HG02763 (cell line): ENCODE measurements at regions not wholly inside any gene's neighbourhood (a gene's known extent, or its start where the extent isn't known, plus 50 kb on each side); places are given as distances from the start of the nearest gene placed in this dataset.
"Not testable (repeated sequence)": the region's sequence is repeated elsewhere in the genome, so short reads cannot be mapped to it uniquely, and the experiment has no call there.

ENCODE experiments used
- ATAC-seq: cut with Tn5 transposase; IDR thresholded peaks from one replicate; pipeline ENCODE4 v1.9.1; 2021; ENCODE audit warnings: mild to moderate bottlenecking, moderate library complexity; ENCODE audit not compliant: unreplicated experiment

DNA sequence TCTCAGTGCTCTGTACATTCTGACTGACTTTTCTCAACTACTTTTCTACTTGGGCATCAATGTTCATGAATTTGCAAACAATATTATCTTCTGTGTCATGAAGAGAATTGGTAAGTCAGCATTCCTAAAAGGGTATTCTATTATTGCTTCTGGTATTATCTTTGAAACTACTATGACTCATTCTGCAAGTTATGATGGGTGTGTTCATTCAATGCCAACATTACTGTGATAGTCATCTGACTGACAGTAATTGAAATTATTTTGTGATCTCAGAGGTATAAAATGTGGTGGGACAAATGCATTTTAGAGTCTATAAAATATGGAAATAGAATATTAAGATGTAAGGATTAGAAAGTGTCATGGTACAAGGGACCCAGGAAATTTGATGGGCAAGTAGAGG lies 736.0 kb upstream of the CELF4 start:
- no peak for ATAC-seq

DNA sequence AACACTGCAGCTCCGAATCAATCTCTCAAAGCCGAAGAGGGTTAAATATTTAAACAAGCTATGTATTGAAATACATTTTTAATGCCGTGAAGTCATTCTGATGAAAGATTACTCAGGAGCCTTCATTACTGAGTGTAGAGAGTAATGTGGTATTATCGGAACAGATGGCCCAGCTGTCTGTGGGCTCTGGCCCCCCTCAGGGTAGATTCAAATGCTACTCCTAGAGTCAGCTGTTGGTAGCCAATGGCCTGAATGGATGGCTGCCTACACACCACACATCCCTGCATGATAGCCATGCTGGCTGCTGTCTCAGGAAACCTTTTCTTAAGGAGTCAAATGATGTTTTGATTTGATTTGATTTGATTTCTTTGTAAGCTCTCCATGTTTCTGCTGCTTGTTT lies 732.3 kb upstream of the CELF4 start:
- no peak for ATAC-seq

DNA sequence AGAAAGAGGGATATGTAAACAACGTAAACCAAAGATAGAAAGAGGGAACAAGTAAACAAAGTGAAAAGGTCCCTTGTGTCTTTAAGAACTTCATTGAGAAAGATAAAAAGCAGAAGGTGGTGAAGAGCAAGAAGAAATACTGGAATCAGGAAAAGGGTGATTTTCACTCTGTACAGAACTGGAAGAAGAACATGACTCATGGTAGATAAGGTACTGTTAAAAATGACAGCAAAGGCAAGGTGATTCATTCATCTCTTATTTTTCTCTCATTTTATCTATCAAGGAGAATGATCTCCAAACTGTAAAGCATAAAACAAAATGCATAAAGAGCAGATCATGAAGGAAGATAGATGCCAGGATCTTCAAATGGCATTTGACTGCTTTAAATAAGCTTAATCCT lies 724.6 kb upstream of the CELF4 start:
- ATAC-seq = no peak

DNA sequence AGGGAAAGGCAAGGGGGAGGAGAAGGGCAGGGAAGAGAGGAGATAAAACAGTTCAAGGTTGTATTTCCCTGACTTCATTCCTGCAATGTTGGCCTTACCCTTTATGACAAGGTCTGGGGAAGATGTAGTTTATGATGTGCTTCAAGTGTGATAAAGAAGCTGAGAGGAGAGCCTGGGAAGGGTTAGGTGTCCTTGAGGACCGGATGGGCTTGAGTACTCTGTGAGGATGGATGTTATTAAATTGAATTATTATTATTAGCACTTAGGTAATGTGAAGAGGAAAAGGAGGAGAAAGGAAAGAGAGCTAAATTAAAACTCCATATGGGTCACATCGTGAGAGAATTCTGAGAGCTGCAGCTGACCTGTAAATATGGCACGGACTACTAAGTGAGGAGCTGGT lies 719.4 kb upstream of the CELF4 start:
- no peak for ATAC-seq

DNA sequence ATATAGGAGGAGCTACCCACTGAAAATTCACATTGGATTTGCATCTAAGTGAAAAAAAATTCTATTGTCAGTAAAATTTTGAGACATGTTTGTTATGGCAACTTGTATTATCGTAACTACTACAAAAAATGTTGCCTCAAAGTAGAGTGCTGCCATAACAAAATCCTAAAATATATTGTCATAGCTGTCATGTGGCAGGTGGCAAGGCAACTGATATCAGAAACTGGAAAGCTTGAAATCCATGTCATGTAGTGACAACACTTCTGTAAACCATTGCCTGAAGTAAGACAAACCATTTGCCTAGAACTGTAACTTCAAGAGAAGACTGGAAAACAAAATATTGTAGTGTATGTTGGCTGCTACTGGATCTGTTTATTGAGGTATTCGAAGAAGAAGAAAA lies 697.5 kb upstream of the CELF4 start:
- no peak for ATAC-seq

DNA sequence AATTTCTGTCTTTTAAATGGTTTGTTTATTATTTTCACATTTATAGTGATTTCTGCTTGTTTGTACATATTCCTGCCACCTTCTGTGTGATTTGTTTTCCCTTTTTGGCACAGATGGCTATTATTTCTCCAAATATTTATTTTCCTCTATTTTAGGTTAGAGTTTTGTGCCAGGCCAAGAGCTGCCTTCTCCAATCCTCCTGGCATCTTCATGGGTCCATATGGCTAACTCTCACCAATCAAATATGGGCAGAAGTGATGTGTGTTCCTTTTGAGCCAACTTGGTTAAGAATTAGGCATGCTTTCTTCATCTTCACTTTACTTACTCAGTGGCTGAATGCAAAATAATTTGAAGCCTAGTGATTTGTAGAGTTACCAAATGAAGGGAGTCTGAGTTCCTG lies 697.1 kb upstream of the CELF4 start:
- no peak for ATAC-seq

DNA sequence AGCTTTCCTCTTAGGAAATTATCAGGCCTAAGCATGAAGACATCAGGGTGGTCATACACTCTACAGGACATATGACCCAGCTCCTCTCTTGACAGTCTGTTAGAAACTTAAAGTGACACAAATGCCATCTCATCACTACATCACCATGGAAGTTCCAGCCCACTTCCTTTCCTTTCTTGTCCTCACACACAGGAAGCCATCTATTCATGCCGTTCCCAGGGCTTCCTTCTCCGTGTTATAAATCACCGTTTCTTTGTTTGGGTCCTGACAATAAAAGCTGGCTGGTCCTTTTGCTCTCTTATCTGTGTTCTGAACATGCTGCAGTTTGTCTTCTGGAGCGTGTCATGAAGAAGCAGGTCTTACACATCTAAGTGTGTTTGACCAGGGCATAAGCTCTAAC lies 692.1 kb upstream of the CELF4 start:
- no peak for ATAC-seq

DNA sequence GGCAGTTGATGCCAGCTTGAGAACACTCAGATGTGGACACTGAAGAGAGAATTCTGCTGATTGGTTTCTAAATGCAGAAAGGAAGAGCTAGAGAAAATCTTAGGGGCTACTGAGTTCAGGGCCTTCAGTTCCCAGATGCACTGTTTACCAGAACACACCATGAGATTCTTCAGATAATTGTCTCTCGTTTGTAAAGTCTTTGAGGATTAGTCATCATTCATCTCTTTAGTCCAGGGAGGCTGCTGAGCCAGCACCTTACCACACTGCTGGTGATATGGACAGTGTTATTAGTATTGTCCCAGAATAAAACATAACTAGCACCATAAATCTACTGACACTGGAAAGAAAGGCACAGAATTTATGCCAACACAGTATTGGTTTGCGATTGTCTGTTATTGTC lies 690.8 kb upstream of the CELF4 start:
- no peak for ATAC-seq

DNA sequence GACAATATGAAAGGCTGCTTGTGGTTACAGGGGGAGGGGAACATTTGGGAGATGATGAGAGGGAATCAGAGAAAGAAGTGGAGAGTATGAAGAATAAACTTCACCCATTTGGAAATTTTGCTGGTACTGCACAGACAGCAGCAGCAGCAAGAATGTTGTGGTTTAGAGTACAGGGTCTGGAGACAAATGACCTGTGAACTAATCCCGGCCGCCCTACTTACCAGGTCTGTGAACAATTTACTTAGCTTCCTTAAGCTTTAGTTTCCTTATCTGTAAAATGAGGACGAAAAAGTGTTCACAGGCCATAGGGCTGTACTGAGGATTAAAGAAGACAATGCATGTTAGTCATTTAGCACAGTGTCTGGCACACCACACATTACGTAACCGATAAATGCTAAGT lies 685.4 kb upstream of the CELF4 start:
- ATAC-seq = no peak

DNA sequence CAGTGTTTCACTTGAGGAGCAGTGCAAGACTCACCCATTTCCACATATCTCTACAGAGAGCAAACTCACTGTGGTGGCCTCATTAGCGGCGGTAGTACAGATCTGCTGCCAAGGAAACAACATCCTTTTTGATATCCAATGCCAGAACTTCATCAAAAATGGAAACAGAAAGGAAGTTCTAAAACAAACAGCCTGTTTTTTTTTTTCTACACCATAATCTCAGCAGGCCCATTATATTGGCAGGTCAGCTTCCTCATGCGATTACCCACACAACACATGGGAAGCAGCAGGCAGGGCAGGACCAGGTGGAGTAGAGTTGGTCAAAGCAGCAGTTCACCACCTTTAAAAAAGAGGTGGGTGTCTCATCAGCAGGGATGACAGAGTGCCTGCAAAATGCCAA lies 678.9 kb upstream of the CELF4 start:
- no peak for ATAC-seq

DNA sequence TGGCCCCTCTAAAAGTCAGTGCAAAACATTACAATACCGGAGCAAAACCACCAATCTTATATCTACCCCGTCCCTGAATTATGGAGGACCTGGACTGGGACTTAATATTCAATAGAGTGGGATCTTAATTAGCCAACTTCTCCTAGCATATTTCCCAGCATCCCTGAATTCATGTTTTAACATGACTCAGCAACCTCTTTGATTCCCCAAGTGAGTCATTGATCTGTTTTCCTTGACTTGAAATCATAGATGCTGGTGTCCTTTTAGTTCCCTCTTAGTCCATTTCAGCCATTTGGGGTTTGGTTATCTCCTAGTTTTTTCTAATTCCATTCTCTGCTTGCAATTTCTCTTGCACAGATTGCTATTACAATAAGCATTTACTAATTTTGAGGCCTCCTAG lies 677.7 kb upstream of the CELF4 start:
- ATAC-seq = no peak

DNA sequence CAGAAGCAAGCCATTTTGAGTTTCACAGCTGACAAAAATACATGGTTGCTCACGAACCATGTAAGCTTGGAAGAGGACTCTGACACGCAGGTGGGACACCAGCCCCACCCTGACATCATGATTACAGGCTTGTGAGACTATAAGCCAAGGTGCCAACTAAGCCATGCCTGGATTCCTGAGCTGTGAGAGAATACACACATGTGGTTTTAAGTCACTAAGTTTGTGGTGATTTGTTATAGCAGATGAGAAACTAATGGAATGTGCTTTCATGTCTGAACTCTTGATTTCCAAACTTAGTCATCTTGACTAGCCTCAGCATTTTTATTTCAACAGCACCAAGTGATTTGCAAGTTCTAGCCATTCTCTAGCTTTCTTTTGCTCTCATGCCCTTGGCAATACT lies 676.1 kb upstream of the CELF4 start:
- ATAC-seq = no peak

DNA sequence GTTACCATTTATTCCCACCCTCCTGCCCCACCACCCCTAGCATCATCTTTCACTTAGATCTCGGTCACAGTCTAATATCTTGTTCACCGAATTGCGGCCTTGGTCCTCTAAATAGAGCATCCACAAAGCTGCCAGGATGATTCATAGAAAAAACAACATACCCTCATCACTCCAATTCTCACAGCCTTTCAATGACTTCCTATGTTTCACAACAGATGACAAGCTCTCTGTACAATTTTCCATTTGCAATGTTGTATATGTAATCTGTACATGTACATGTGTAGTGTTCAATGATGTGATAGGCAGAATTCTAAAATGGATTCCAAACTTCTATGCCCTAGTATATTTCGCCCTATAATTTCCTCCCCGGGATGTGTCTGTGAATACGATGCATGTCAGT lies 675.6 kb upstream of the CELF4 start:
- no peak for ATAC-seq

DNA sequence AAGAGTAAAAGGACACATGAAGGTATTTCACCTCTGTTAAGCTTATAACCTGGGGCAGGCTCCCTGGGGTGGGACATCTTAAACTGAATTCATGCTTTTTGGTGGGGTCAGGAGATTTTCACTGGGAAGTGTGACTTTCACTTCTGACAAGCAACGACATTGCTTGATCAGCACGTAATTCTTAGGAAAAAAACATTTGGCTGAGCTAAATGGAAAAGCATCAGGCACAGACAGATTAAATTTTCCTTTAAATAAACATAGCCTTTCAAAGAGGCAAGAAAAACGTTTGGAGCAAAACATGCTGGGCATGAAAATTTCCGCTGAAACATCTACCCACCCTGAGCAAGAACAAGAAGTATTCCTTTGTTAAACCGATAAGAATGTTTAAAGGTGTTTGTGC lies 674.0 kb upstream of the CELF4 start:
- ATAC-seq = no peak

DNA sequence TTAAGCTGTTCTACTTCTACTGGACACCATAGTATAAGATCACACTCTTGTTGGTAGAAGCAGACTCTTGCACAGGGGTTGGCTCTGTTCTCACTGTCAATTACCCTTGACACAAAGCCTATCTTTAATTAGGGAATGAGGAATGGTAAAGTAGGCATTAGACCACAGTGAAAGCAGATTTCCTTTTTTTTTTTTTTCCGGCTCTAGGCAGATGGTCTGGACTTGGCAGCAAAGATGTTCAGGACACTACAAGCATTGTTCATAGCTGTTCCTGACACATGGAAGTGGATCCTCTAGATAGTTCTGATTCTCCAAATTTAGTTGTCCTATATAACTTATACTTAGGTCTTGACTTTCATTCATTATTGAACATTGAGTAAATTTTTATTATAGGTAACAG lies 672.2 kb upstream of the CELF4 start:
- no peak for ATAC-seq

DNA sequence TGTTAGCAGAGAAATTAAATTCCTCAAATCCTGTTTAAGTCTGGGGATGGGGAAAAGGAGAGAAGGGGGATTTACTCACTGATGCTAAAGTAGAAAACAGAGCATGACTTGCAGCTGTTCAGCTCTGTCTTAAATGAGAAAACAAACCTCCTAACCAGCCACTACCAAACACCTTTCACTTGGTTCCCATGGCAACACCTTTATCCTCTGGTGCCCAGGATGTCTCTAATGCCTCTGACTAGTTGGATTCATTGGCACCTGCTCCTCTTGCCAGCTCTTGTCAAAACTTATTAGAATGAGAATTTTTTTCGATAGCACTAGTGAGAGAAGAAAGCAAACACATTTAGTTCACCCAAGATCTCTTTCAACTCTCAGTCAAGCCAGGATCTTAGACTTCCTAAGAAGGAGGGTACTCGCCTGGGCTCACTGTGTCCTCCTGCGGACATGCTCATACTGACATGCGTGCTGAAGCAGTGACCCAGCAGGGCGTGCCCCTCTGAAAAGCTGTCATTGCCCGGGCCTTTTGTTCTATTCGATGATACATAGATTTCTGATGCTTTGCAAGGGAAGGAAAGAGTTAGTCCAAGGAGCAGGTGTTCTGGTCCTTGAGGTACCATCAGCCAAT lies 656.0 kb upstream of the CELF4 start:
- ATAC-seq = no peak

DNA sequence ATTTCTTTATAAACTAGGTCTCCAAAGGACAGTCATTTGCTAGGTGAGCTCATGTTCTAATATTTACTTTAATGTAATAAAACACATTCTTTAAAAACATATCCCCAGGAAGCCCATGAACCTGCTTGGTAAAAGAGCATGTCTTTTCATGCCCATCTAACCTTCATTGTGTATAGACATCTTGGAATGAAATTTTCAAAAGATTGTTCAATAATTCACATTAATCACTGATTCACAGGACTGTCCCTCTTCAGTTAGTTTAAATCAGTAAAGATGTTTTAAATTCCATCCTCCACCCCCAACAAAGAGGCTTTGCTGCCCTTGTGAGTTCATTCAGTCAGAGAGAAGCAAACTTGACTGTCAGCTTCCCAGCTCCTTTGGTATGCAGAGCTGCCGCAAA lies 633.4 kb upstream of the CELF4 start:
- no peak for ATAC-seq

DNA sequence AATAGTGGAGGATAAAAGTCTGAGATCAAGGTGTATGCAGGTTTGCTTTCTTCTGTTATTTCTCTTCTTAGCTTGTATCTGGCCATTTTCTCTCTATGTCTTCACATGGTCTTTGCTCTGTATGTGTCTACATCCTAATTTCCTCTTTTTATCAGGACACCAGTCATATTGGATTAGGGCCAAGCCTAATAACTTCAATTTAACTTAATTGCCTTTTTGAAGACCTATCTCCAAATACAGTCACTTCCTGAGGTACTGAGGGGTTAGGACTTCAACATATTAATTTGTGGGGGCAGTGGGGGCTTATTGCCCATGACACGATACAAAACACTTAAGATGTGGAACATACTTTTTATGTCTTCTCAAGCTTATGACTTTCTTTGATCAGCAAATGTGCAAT lies 632.9 kb upstream of the CELF4 start:
- no peak for ATAC-seq

DNA sequence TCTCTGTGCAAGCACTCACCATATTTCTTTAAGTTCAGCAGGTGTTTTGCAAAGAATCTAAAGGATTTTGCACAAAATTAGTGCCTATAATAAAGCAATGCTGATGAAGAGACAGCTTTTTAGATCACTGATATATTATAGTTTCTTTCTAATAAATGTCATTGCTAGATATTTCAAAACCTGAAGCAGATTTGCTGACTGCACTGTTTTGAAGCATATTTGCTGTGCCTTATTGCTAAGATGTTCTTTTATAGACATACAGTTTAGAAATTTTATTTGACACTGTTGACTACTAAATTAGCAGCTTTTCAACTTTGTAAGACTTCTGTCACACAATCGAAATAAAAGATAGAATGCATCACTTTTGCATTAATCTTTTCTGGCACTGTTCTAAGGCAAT lies 620.9 kb upstream of the CELF4 start:
- no peak for ATAC-seq

DNA sequence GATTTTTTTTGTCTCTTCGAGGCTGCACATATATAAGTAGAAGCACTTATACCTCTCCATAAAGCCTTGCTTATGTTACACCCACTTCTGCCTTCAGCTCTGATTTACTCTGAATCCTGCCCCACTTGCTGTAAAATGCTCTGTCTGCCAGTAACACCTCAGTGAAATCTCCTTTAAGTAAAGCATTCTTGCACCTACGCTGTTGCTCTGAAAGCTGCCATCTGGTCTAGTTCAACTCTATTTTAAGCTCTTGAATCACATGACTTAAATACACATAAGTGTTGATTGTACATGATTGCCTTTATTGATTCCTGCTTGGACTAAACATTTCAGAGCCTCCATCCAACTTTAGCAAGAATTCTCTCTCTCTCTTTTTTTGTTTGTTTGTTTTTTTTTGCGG lies 609.0 kb upstream of the CELF4 start:
- ATAC-seq = no peak

DNA sequence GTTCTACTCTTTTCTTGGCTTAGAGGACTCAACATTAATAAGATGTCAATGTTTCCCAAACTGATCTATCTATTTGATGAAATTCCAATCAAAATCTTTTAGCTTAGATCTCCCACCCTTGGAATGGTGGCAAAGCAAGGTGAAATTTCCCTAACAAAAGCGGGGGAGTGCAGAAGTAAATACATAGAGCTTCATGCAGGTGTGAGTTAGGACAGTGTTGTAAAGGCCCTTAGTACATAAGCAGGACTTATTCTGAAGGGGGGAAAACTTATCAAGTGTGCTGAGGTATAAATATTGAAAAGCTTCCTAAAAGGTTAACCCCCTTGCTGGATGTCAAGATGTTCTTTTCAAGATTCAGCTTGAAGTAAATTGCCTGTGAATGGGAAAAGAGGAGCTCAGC lies 608.6 kb upstream of the CELF4 start:
- ATAC-seq = no peak

DNA sequence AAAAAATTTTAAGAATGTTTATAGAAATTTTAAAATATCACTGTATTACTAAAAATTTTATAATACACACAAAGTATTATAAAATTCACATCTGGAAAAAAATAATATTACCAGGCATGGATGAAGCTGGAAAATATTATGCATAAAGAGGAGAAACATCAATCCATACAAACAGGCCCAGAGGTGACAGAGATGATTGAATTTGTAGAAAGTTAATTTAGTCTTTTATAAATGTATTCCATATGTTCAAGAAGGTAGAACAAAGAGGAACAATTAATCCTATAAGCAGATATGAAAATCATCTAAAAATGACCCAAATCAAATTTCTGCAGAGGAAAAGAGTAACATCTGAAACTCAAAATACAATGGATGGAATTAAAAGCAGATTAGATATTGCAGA lies 605.2 kb upstream of the CELF4 start:
- ATAC-seq = no peak

DNA sequence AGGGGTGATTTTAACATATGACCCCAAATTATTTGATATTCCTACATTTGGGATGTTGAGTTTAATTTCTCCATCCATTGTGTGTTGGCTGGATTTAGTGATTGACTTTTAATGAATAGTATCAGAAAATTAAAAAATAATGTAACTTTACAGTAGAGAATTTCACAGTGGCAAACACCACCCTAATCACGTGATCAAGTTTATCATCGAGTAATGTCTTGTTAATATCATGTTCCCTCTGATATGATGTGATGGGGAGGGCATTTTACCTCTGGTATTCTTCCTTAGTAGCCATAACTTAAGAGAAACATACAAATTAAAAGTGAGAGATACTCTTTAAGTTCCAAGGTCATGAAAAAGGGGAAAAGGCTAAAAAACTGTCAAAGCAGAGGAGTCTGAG lies 602.0 kb upstream of the CELF4 start:
- no peak for ATAC-seq

DNA sequence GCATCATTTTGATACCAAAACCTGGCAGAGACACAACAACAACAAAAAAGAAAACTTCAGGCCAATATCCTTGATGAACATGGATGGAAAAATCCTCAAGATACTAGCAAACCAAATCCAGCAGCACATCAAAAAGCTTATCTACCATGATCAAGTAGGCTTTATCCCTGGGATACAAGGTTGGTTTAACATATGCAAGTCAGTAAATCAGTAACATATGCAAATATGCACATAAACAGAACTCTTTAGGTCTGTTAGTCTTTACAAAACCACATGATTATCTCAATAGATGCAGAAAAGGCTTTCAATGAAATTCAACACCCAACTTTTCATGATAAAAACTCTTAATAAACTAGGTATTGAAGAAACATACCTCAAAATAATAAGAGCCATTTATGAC lies 587.5 kb upstream of the CELF4 start:
- not testable (repeated sequence) for ATAC-seq
